ENCODE measurements at regions not wholly inside any gene's neighbourhood (a gene's known extent, or its start where the extent isn't known, plus 50 kb on each side); places are given as distances from the start of the nearest gene placed in this dataset.

DNA sequence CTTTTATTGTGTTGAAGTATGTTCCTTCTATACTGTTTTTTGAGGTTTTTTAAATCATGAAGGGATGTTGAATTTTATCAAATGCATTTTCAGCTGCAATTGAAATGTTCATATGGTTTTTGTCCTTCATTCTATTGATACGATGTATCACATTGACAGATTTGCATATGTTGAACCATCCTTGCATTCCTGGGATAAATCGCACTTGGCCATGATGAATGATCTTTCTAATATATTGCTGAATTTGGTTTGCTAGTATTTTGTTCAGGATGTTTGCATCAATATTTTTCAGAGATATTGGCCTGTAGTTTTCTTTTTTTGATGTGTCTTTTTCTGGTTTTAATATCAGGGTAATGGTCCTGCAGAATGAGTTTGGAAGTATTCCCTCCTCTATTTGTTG is 214.0 kb downstream of the LMO4 start:
- TF ChIP-seq CTCF (conservative IDR thresholded peaks at IDR 0.05) (no peak), ZFX (IDR thresholded peaks at IDR 0.05) (no peak)

Measured in C4-2B (cell line).